HG03280 (cell line): ENCODE measurements at regions not wholly inside any gene's neighbourhood (a gene's known extent, or its start where the extent isn't known, plus 50 kb on each side); places are given as distances from the start of the nearest gene placed in this dataset.

ENCODE experiments used
- ATAC-seq: cut with Tn5 transposase; IDR thresholded peaks from one replicate; pipeline ENCODE4 v1.9.1; 2021; ENCODE audit warnings: mild to moderate bottlenecking, moderate library complexity; ENCODE audit not compliant: unreplicated experiment

DNA sequence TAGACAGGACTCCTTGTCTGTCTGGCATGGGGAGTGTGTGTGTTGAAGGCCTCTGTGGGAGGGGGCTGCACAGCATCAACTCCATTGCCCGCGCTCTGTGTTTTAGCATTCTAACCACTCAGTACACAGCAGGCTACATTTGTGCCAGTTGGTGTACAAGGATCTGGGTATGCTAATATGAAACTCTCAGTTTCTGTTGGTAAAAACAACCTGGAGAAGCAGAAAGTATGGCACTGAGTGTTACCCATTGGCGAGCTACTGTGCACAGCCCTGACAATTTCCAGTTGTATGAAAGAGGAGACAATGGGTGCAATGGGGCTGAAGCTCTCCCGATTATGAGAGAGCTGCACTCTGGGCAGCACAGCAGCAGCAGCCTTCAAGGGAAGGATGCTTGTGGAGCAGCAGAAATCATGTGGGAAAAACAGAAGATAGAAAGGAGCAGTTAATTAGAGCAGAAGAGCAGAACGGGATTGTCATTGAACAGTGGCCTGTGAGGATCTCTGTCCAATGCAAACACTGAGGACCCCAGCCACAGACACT lies 443.6 kb downstream of the CBLN2 start:
- ATAC-seq = no peak

DNA sequence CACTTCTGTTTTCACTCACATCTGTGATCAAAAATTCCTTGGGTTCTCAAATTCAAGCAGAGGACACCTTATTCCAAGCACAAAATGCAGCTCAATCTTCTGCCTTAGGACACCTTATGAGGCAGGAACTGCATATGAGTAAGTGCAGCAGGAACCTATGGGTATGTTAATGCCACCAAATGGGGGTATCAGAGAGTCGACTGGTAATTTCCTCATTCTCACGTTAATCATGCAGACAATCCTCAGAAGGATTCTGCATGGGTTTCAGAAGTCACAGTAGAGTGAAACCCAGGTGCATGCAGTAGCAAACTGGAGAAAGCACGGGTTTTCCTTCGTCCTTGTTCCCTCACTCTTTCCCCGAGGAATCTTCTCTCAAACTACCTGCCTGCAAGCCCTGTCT lies 452.8 kb downstream of the CBLN2 start:
- no peak for ATAC-seq

- ATAC-seq = no peak
These were observed 454.7 kb downstream of the CBLN2 start for GRCh38 chr18:72089432-72089831.

DNA sequence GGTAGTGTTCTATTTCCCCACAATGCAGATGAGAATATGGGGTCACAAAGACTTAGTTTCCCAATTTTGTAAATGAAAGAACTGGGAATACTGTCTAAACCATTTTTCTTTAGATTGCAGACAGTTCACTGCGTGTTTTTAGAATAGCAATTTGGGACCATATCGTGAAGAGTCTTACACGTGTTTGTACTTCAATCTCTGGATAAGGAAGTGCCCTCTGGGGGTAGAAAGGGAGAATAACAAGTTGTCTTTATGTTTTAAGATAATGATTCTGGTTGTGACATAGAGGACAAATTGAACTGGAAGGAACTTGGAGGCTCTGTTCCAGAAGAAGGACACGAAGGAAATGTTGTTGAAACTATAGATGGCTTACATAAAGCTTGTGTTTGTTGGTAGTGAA lies 457.7 kb downstream of the CBLN2 start:
- ATAC-seq = no peak

DNA sequence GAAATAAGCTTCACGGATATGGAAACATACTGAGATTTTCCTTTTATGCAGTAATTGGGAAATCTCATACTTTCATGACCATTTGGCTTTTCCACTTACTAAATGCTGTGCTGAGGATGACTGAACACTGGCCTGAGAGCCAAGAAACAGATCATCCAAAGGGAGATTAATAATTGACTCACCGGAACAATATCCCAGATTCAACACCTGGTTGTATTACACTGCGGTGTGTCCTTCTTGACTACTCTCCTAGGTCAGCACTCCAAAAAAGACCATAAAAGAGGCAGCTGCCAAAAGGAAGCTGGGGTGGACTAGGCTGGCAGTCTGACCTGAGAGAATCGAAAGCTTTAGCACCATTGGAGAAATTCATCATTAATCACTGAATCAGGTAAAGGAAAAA lies 469.1 kb downstream of the CBLN2 start:
- ATAC-seq = no peak

GRCh38 chr18:72063001-72063400 lies 481.1 kb downstream of the CBLN2 start:
- ATAC-seq = no peak

GRCh38 chr18:72058851-72059250 lies 485.3 kb downstream of the CBLN2 start:
- no peak for ATAC-seq

DNA sequence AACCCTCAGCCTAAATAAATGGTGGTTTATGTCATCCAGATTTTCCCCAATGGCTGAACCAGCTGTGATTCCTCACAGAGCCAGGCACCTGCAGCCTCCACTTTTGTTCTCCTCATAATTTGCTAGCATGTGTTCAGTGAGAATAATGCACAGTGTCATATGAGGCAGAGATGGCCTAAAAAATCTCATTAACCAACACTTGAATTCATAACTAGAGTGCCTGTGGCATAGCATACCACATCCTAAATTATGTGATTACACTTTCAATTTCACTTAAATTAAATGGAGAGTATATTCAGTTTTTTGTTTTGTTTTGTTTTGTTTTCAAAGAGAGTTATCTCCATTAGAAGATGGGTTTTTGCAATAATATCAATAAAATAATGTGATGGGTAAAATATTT lies 488.0 kb downstream of the CBLN2 start:
- ATAC-seq = no peak

DNA sequence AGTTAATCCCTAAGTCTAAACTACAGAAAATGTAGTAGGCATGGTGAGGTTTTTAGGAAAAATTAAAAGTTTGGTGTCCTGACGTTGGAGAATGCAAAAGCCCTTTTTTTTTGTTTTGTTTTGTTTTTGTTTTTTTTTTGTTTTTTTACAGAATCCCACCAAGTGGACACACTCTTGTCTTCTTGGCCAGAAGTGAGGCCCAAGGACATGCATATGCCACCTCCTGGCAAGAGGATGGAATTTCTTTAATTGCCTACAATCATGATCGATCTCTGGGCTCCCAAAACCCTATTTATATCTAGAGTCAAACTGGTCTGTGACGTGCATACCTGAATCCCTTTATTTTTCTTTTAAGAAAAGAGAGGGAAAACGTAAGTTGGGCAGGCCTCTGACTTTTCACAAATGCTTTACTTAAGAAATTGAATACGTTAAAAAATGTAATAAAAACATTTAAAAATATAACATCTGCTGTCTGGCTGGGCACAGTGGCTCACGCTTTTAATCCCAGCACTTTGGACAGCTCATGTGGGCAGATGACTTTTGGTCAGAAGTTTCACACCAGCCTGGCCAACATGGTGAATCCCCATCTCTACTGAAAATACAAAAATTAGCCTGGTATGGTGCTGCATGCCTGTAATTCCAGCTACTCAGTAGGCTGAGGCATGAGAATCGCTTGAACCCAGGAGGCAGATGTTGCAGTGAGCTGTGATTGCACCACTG lies 502.7 kb downstream of the CBLN2 start:
- no peak for ATAC-seq

DNA sequence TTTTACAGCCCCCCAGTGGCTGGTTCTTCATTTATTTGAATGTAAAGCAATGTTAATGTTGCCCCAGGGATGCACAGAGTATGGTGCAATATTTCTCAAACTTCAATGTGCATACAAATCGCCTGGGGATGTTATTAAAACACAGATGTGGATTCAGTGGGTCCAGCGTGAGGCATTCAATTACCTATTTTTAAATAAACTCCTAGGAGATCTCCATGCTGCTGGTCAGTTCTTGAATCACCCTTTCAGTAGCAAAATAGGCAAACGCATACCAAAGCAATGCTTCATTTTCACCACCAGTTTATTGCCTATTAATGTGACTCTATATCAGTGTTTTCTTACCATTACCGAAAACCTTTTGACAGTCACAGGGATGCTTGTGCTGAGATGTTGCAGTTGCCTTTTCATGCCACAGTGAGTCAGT lies 530.7 kb downstream of the CBLN2 start:
- no peak for ATAC-seq

DNA sequence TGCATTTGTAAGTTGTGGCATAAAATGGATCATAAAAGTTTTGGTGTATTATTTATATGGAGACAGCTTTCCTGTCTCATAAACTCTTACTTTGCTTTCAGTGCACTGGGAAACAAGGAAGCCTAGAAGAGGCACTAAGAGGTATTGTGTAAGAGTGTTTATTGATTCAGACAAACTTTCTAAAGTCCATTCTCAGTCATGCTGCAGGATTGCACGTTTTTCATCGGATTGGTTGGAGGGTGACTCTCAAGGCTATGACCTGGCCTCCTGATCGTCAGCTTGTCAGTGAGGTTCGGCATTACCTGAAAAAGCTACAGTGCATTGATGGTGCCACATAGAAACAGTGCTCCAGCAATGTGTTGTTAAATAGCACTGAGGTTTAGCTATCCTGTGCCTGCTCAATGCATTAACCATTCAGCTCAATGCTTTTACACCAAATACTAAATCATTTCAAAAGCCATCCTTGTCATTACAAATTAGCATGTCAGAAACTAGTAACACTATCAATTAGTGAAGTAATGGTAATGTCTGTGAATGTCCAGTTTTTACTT lies 545.5 kb downstream of the CBLN2 start:
- ATAC-seq = no peak

- no peak for ATAC-seq
These were observed 548.2 kb downstream of the CBLN2 start for GRCh38 chr18:71995904-71996465.

- no peak for ATAC-seq
These were observed 549.9 kb downstream of the CBLN2 start for GRCh38 chr18:71994273-71994672.

GRCh38 chr18:71989616-71990015 lies 554.5 kb downstream of the CBLN2 start:
- no peak for ATAC-seq

DNA sequence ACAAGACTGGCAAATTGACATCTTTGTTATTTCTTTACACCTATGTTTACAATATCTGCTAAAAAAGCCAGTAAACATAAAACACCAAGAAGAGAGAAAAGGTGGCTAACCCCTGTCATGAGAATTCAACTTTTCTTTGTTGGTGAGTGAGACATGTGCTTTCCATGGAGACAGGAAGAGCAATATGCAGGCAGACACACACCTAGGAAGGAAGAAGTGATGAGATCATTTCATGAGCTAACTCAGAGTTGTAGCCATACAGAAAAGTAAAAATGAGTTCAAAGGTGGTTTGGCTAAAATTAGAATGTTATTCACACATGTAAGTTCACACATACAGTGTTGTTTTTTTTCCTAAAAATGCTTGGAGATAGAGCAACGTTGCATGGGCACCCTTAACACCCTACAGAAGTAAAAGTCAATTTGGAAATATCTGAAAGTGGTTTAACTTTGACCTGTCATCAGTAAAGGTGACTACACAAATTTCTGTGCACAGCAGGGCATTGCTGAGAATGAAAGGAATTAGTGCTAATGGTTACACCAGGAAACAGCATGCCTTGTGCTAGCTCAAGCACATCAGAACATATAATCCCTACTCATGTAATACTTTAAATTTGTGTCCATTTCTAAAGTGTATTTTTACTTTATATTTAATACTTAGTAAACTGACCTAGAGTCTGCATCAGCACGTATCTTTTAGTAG lies 557.6 kb downstream of the CBLN2 start:
- no peak for ATAC-seq

DNA sequence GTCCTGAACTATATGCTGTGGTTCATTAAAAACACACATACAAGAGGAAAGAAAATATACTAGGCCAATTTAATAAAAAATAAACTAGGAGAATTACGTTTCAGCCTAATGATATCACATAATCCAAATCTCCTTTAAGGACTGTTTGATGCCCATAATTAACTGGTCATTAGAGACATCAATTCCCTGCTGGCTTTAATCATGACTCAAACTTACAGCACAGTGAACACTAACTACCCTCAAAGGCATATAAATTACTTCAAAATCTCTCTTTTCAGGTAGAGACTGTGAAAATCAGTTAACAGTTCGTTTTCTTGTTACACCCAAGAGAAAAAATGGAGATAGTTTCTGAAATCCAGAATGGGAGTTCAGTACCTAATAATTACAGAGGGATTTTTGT lies 567.4 kb downstream of the CBLN2 start:
- no peak for ATAC-seq

DNA sequence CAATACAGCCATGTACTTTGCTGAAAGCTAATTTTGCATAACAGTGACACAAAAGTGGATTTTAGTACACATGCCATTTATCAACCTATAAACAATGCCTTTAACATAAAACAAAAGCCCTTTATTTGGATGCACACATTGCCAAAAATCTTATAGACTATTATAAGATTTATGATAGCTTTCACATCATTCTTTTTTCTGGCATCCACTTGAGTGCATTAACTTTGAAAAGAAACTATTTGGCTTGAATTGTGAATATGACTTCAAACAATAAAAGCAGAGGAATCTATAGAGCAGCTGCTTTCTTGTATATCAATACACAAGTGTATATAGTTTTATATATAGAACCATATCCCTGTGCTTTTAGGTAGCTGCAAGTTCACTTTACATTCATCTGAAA lies 577.4 kb downstream of the CBLN2 start:
- ATAC-seq = no peak

- ATAC-seq = no peak
These were observed 585.5 kb downstream of the CBLN2 start for GRCh38 chr18:71958605-71959004.

DNA sequence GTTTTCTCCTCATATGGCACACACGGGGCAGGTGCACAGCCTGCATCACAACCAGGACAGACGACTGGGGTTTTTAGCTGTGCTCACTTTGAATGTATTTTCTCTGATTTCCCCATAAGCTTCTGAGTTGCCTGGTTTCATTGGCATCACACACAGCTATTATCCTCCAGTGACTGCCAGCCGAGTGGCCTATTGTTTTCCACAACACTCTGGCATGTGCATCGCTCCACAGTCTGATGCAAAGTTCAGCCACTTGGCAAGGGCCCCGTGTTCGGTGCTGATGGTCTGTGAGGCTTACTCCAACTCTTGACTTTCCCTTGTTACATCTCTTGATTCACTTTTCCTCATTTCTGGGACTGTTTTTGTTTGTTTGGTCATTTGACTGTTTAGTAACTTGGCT lies 593.1 kb downstream of the CBLN2 start:
- ATAC-seq = no peak

- ATAC-seq = no peak
These were observed 601.7 kb downstream of the CBLN2 start for GRCh38 chr18:71942433-71942832.

DNA sequence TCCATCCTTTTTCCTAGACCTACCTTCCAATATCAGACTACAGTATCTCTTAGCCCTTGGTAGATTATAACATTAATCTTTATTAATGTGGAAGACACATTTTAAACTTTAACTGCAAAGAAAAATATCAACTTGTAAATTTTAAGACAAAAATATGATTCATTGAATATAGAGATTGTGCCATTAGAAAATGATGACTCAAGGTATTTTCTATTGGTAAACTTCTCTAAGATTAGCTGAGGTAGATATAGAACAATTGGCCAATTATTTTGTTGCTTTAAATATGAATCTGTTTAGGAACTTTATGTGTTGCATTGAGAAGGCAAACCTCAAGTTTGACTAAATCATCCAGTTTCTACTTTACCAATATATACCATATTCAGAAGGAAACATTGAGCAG lies 604.7 kb downstream of the CBLN2 start:
- no peak for ATAC-seq

- no peak for ATAC-seq
These were observed 607.4 kb downstream of the CBLN2 start for GRCh38 chr18:71936744-71937143.
